ENCODE measurements at regions not wholly inside any gene's neighbourhood (a gene's known extent, or its start where the extent isn't known, plus 50 kb on each side); places are given as distances from the start of the nearest gene placed in this dataset.

- TF ChIP-seq CTCF (IDR thresholded peaks at IDR 0.05) (no peak), POLR2A (IDR thresholded peaks at IDR 0.05) (no peak), EP300 (IDR thresholded peaks at IDR 0.05) (no peak)
Observed at GRCh38 chr6:14702678-14703077, 543.2 kb upstream of the JARID2 start.
